NT2/D1 (cell line): ENCODE measurements at regions not wholly inside any gene's neighbourhood (a gene's known extent, or its start where the extent isn't known, plus 50 kb on each side); places are given as distances from the start of the nearest gene placed in this dataset.

Source experiments
- DNase-seq: peaks from one replicate; pipeline ENCODE4 v3.0.0-alpha.2; 2011; ENCODE audit warnings: low read depth, low spot score
- H3K27me3 ChIP-seq: 2 replicates; pipeline ENCODE4 v1.6.0; 2011; ENCODE audit warnings: mild to moderate bottlenecking; ENCODE audit not compliant: insufficient read length, insufficient read depth
- H3K36me3 ChIP-seq: 2 replicates; pipeline ENCODE4 v1.6.1; 2011; ENCODE audit warnings: mild to moderate bottlenecking, low read length, mixed read lengths; ENCODE audit not compliant: insufficient read depth, insufficient read length
- H3K4me1 ChIP-seq: 2 replicates; pipeline ENCODE4 v1.5.1; 2011; ENCODE audit not compliant: insufficient read depth, insufficient read length
- H3K4me3 ChIP-seq: 2 replicates; pipeline ENCODE4 v1.5.1; 2011; ENCODE audit warnings: low read depth; ENCODE audit not compliant: insufficient read length
- H3K9ac ChIP-seq: 2 replicates; pipeline ENCODE4 v1.6.0; 2011; ENCODE audit warnings: low read depth; ENCODE audit not compliant: insufficient read length
- H3K9me3 ChIP-seq: 2 replicates; pipeline ENCODE4 v1.5.1; 2011; ENCODE audit warnings: mild to moderate bottlenecking, low read length; ENCODE audit not compliant: insufficient read depth
- SUZ12 ChIP-seq: IDR thresholded peaks from 2 replicates; pipeline ENCODE4 v1.6.1; 2011; ENCODE audit not compliant: insufficient read length, insufficient read depth; ENCODE audit errors: extremely low read depth
- YY1 ChIP-seq: IDR thresholded peaks from 2 replicates; pipeline ENCODE4 v1.6.1; 2011; ENCODE audit not compliant: insufficient read length, insufficient read depth
- ZNF274 ChIP-seq: IDR thresholded peaks from 2 replicates; pipeline ENCODE4 v1.6.1; 2011; ENCODE audit warnings: mild to moderate bottlenecking, low read depth, low read length

DNA sequence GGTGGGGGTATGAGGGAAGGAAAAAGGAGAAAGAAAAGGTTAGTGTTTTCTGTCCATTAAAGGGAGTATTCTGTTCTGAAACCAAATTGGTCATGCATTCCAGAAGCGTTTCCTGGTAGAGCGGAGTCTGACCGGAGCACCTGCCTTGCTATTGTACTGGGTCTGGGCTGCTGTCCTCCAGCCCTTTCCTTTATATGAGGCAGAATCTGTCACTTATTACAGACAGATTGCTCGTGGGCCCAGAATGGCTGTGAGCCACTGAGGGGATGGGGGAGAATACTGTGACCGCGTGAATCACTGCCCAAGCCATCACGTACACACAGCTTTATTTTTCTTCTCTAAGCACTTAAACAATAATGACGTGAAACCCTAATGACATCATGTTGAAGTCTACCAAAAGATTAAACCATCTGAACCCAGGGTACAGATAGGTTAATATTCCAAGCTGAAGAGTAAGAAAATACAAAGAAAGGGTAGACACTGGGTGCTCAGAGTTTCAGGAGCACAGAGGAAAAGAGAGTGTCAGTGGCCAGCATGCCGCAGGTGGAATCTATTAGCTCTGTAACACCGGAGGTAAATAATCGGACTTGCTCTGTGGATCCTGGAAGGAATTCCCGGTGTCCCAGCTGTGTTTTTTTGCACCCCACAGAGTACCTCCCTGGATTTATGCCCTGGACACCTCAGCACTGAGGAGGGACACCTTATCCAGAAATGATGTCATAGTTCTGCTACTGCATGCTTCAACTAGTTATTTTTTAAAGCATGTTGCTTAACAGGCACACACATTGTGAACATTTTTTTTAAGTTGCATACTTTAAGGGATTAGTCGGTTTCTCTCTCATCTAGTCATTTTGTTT lies 573.3 kb downstream of the PKHD1 start:
- DNase-seq: no peak
- H3K36me3 ChIP-seq: no peaks in the 10 kb centered on the region
- TF ChIP-seq ZNF274: no peak
- no peak for TF ChIP-seq SUZ12
- TF ChIP-seq YY1: no peak
- no peaks in the 10 kb centered on the region for H3K9me3 ChIP-seq
- no peaks in the 10 kb centered on the region for H3K4me1 ChIP-seq
- no peak overlapping the region for H3K9ac ChIP-seq
- no peaks in the 10 kb centered on the region for H3K27me3 ChIP-seq
- H3K4me3 ChIP-seq: no peak overlapping the region

DNA sequence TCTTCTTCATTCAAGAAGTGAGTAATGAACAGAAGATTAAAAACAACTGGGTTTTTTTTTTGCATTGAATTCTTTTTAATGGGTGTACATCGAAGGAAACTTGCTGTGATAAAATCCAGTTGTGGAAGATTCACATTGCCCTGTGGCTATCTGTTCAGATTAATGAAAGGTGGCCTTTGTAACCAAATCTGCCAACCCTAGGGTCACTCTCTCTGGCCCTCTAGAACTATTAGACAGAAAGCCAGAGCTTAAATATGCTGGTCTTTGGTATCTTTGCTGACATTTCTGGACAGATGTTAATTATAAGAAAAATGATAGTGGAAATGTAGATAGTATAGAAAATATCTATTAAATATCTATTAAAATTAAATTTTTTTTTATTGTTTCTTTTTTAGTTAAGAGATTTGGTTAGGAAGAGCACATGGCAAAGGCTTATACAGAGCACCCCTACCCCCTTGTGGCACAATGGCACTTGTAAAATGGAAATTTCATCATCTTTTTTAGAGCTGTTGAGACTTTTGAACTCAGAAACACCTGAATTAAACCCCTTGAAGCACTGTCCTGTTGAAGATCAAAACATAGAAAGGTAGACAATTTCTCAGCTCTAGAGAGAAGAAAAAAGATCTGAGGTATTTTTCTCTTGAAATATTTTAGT lies 572.5 kb downstream of the PKHD1 start:
- Histone ChIP-seq H3K9me3 (no peaks in the 10 kb centered on the region), H3K27me3 (no peaks in the 10 kb centered on the region), H3K4me1 (no peaks in the 10 kb centered on the region), H3K9ac (no peak overlapping the region), H3K4me3 (no peak overlapping the region), H3K36me3 (no peaks in the 10 kb centered on the region)
- no peak for TF ChIP-seq SUZ12
- no peak for TF ChIP-seq ZNF274
- no peak for TF ChIP-seq YY1
- DNase-seq: no peak

DNA sequence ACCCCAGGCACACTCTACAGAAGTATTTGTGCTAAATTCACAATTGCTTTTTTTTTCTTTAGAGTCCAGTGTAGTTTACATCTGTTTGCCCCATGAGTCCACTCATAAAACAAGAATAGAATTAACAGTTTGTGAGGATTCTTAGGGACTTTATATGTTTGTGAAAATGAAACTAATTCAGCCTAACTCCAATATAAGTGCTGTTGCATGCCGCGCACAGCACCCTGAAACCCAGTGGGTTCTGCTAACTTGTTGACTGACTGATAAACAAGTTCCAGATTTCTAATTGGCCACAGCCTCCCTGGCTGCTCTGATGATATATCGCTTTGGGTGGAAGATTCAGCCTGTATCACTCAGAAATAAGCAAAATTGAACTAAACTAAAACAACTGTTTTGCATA lies 561.4 kb downstream of the PKHD1 start:
- H3K9me3 ChIP-seq: no peaks in the 10 kb centered on the region
- H3K27me3 ChIP-seq: no peaks in the 10 kb centered on the region
- H3K4me1 ChIP-seq: no peaks in the 10 kb centered on the region
- no peak overlapping the region for H3K4me3 ChIP-seq
- TF ChIP-seq YY1 (no peak), ZNF274 (no peak), SUZ12 (no peak)
- no peaks in the 10 kb centered on the region for H3K36me3 ChIP-seq
- no peak overlapping the region for H3K9ac ChIP-seq
- no peak for DNase-seq

DNA sequence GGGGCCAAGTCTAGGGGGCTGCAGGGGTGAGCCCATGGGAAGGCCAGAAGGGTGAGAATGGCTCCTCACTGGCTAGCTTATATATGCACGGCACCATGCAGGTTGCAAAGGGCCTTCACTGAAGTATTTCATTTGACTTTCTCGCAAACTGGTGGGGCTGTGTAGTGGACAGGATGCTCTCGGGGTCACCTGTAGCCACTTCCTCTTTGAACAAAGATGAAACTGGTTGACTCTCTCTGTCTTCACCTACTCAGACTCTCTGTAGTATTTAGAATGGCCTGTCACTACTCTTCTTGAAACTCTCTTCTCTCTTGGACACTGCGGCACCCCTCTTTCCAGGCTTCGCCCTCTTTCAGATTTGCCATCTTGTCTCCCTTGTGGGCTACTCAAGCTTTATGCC lies 560.5 kb downstream of the PKHD1 start:
- no peak for TF ChIP-seq ZNF274
- TF ChIP-seq YY1: no peak
- TF ChIP-seq SUZ12: no peak
- Histone ChIP-seq H3K9ac (no peak overlapping the region), H3K36me3 (no peaks in the 10 kb centered on the region), H3K4me3 (no peak overlapping the region), H3K9me3 (no peaks in the 10 kb centered on the region), H3K4me1 (no peaks in the 10 kb centered on the region), H3K27me3 (no peaks in the 10 kb centered on the region)
- no peak for DNase-seq

DNA sequence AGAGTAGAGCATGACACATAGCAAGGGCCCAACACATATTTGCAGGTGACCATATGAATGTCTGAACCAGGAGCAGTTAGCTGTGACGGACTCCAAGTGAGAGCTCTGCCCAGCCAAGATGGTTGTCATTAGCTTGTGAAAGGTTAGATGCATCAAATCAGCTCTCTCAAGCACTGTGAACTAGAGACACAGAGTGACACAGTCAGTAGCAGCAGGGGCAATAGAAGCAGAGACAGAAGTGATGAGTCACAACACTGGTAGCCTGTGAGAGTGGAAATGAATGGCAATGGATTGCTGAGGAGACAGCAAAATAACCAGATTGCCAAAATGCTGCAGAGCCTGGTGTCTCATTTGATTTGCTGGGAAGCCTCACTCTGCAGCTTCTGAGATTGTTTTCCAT lies 558.9 kb downstream of the PKHD1 start:
- no peak for TF ChIP-seq ZNF274
- TF ChIP-seq SUZ12: no peak
- TF ChIP-seq YY1: no peak
- no peak overlapping the region for H3K9ac ChIP-seq
- DNase-seq: no peak
- no peaks in the 10 kb centered on the region for H3K4me1 ChIP-seq
- H3K4me3 ChIP-seq: no peak overlapping the region
- no peaks in the 10 kb centered on the region for H3K9me3 ChIP-seq
- H3K36me3 ChIP-seq: no peaks in the 10 kb centered on the region
- H3K27me3 ChIP-seq: no peaks in the 10 kb centered on the region

DNA sequence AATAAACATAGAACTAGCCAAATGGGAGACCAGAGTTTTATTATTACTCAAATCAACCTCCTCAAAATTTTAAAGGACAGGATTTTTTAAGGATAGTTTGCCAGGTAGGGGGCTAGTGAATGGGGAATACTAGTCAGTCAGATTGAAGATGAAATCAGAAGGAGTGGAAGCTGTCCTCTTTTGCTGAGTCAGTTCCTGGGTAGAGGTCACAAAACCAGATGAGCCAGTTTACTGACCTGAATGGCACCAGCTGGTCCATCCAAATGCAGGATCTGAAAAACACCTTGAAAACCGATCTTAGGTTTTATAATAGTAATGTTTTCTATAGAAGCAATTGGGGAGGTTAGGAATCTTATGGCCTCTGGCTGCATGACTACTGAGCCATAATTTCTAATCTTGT lies 558.2 kb downstream of the PKHD1 start:
- no peak for DNase-seq
- no peaks in the 10 kb centered on the region for H3K4me1 ChIP-seq
- no peak for TF ChIP-seq SUZ12
- no peak for TF ChIP-seq ZNF274
- no peak for TF ChIP-seq YY1
- H3K9ac ChIP-seq: no peak overlapping the region
- no peak overlapping the region for H3K4me3 ChIP-seq
- H3K36me3 ChIP-seq: no peaks in the 10 kb centered on the region
- H3K9me3 ChIP-seq: no peaks in the 10 kb centered on the region
- no peaks in the 10 kb centered on the region for H3K27me3 ChIP-seq

DNA sequence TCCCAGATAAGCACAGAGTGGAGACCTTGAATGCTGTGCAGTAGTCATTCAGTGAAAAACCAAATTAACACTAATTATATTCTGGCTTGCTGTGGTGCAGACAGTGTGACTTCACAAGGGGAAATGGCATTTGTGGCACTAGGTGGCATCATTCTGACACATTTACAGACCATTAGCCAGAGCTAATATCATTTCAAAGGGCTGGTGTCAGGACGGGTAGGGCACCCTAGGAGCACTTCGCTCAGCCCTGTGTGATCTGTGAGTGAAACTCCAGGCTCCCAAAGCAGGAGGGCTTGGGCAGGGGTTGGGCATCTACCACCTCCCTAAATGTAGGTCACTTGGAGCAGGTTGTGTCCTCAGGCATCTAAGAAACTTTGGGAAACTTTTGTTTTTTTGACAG lies 555.8 kb downstream of the PKHD1 start:
- no peak for TF ChIP-seq SUZ12
- no peak for TF ChIP-seq YY1
- TF ChIP-seq ZNF274: no peak
- Histone ChIP-seq H3K36me3 (no peaks in the 10 kb centered on the region), H3K9ac (no peak overlapping the region), H3K27me3 (no peaks in the 10 kb centered on the region), H3K4me3 (no peak overlapping the region), H3K4me1 (no peaks in the 10 kb centered on the region), H3K9me3 (no peaks in the 10 kb centered on the region)
- no peak for DNase-seq
